ENCODE measurements at regions not wholly inside any gene's neighbourhood (a gene's known extent, or its start where the extent isn't known, plus 50 kb on each side); places are given as distances from the start of the nearest gene placed in this dataset.
"Not testable (repeated sequence)": the region's sequence is repeated elsewhere in the genome, so short reads cannot be mapped to it uniquely, and the experiment has no call there.

DNA sequence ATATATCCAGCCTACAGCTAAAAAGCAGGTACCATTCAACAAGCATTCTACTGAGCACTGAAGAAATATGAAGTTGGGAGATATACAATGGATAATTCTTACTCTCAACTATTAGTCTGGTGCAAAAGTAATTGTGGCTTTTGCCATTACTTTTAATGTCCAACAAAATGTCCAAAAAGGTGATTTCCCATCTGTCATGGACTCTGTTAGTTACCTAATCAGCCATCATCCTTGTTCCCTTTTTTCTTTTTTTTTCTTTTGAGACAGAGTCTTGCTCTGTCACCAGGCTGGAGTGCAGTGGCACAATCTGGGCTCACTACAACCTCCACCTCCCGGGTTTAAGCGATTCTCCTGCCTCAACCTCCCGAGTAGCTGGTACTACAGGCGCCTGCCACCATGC lies 76.6 kb upstream of the MON1B start:
- TF ChIP-seq, protein P1, sequence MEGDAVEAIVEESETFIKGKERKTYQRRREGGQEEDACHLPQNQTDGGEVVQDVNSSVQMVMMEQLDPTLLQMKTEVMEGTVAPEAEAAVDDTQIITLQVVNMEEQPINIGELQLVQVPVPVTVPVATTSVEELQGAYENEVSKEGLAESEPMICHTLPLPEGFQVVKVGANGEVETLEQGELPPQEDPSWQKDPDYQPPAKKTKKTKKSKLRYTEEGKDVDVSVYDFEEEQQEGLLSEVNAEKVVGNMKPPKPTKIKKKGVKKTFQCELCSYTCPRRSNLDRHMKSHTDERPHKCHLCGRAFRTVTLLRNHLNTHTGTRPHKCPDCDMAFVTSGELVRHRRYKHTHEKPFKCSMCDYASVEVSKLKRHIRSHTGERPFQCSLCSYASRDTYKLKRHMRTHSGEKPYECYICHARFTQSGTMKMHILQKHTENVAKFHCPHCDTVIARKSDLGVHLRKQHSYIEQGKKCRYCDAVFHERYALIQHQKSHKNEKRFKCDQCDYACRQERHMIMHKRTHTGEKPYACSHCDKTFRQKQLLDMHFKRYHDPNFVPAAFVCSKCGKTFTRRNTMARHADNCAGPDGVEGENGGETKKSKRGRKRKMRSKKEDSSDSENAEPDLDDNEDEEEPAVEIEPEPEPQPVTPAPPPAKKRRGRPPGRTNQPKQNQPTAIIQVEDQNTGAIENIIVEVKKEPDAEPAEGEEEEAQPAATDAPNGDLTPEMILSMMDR (IDR thresholded peaks at IDR 0.05; ENCODE audit: low read length), result not testable (repeated sequence)
- TF ChIP-seq EZH2 (IDR thresholded peaks at IDR 0.05; ENCODE audit: borderline replicate concordance, low read length), result not testable (repeated sequence)

Data from OCI-LY1 (cell line).